Common myeloid progenitor, CD34-positive (primary cell): ENCODE measurements at regions not wholly inside any gene's neighbourhood (a gene's known extent, or its start where the extent isn't known, plus 50 kb on each side); places are given as distances from the start of the nearest gene placed in this dataset.

ENCODE experiments used
- CTCF ChIA-PET: fragments of 350-600 bp; sonication (Branson Sonifier 250); formaldehyde crosslinking; loops from one replicate; lab custom pipeline; 2021; ENCODE audit warnings: antibody characterized with exemption; lab: Charles Lee
- POLR2A ChIA-PET: fragments of 350-600 bp; sonication (Branson Sonifier 250); formaldehyde crosslinking; loops from one replicate; lab custom pipeline; 2021; ENCODE audit warnings: antibody characterized with exemption; lab: Charles Lee
- DNase-seq, 3 donors: peaks; one replicate each; pipeline versions ENCODE4 v3.0.0 to v3.0.0-alpha.2; 2013
- H3K27ac ChIP-seq, 2 experiments: 1 replicate in 1 of 2; 2 replicates in 1 of 2; pipeline ENCODE4 v1.7.0; 2013; ENCODE audit warnings: inconsistent platforms in 2 of 2, low read length in 2 of 2, mild to moderate bottlenecking in 2 of 2, low read depth in 1 of 2, moderate library complexity in 1 of 2; ENCODE audit not compliant: severe bottlenecking in 2 of 2, insufficient read depth in 1 of 2, poor library complexity in 1 of 2
- H3K27me3 ChIP-seq, 5 experiments: replicated peaks in 2 of 5; 1 replicate in 3 of 5; 2 replicates in 2 of 5; pipeline versions ENCODE4 v1.6.1 to v1.7.0; 2013; ENCODE audit warnings: low read length in 4 of 5, mild to moderate bottlenecking in 2 of 5, moderate library complexity in 2 of 5, inconsistent platforms in 1 of 5; ENCODE audit not compliant: insufficient read depth in 5 of 5, control insufficient read depth in 4 of 5
- H3K36me3 ChIP-seq, 4 experiments: 1 replicate in 2 of 4; 2 replicates in 2 of 4; pipeline versions ENCODE4 v1.6.1 to v1.7.0; 2013; ENCODE audit warnings: low read length in 3 of 4, control low read depth in 1 of 4, mild to moderate bottlenecking in 1 of 4; ENCODE audit not compliant: control insufficient read depth in 4 of 4, insufficient read depth in 4 of 4
- H3K4me1 ChIP-seq, 4 experiments: 1 replicate in 3 of 4; 2 replicates in 1 of 4; pipeline versions ENCODE4 v1.6.1 to v1.7.1; 2013; ENCODE audit warnings: low read length in 3 of 4, mild to moderate bottlenecking in 3 of 4, control low read depth in 1 of 4, inconsistent platforms in 1 of 4, moderate library complexity in 1 of 4; ENCODE audit not compliant: control insufficient read depth in 4 of 4, insufficient read depth in 4 of 4; ENCODE audit errors: control extremely low read depth in 1 of 4
- H3K4me3 ChIP-seq, 7 experiments: 1 replicate in 4 of 7; 2 replicates in 3 of 7; pipeline versions ENCODE4 v1.5.1 to v1.7.0; 2013; ENCODE audit warnings: mild to moderate bottlenecking in 7 of 7, low read length in 6 of 7, moderate library complexity in 6 of 7, inconsistent platforms in 2 of 7, low read depth in 2 of 7, control low read depth in 1 of 7; ENCODE audit not compliant: insufficient read depth in 4 of 7, control insufficient read depth in 1 of 7; ENCODE audit errors: extremely low read depth in 1 of 7
- H3K9me3 ChIP-seq, 5 experiments: 1 replicate in 4 of 5; 2 replicates in 1 of 5; pipeline versions ENCODE4 v1.6.1 to v1.7.1; 2013; ENCODE audit warnings: low read length in 4 of 5, mild to moderate bottlenecking in 2 of 5, inconsistent platforms in 1 of 5, low read depth in 1 of 5, moderate library complexity in 1 of 5; ENCODE audit not compliant: control insufficient read depth in 4 of 5, insufficient read depth in 2 of 5; ENCODE audit errors: control extremely low read depth in 1 of 5
- WGBS: methylation state at CpG from one replicate; pipeline ENCODE4 v1.1.5; 2013; ENCODE audit not compliant: insufficient coverage; 5-methylcytosine and 5-hydroxymethylcytosine counted together

GRCh38 chr3:144564011-144564410 lies 592.4 kb downstream of the DIPK2A start:
- ChIA-PET POLR2A (no interaction called here), CTCF (no interaction called here)
- no CpG with 5 or more reads among the region's 3 CpGs for WGBS
- no peak for DNase-seq
- Histone ChIP-seq H3K36me3 (no peaks in the 10 kb centered on the region), H3K4me1 (no peaks in the 10 kb centered on the region), H3K9me3 (no peaks in the 10 kb centered on the region), H3K27me3 (no peaks in the 10 kb centered on the region), H3K27ac (no peak overlapping the region), H3K4me3 (no peak overlapping the region)

- Histone ChIP-seq H3K4me3 (no peak overlapping the region), H3K27me3 (no peaks in the 10 kb centered on the region), H3K9me3 (no peaks in the 10 kb centered on the region), H3K36me3 (no peaks in the 10 kb centered on the region), H3K27ac (no peak overlapping the region), H3K4me1 (no peaks in the 10 kb centered on the region)
- DNase-seq: no peak
- no CpG with 5 or more reads among the region's 1 CpG for WGBS
- ChIA-PET CTCF (no interaction called here), POLR2A (no interaction called here)
Observed at GRCh38 chr3:144566320-144566719, 594.7 kb downstream of the DIPK2A start.

- CTCF ChIA-PET: no interaction called here
- Histone ChIP-seq H3K4me1 (no peaks in the 10 kb centered on the region), H3K27ac (no peak overlapping the region), H3K36me3 (no peaks in the 10 kb centered on the region), H3K9me3 (no peaks in the 10 kb centered on the region), H3K4me3 (no peak overlapping the region), H3K27me3 (no peaks in the 10 kb centered on the region)
- WGBS: no CpG with 5 or more reads among the region's 1 CpG
- no peak for DNase-seq
- POLR2A ChIA-PET: no interaction called here
Observed at GRCh38 chr3:144569651-144570050, 598.0 kb downstream of the DIPK2A start.

GRCh38 chr3:144583871-144584270 lies 612.2 kb downstream of the DIPK2A start:
- H3K27me3 ChIP-seq: no peaks in the 10 kb centered on the region
- DNase-seq: no peak
- WGBS: no CpG with 5 or more reads among the region's 1 CpG
- POLR2A ChIA-PET: no interaction called here
- CTCF ChIA-PET: no interaction called here
- H3K9me3 ChIP-seq: peaks cover 0 to 10% (median 3%) of the 10 kb centered on the region in 5 experiments
- no peak overlapping the region for H3K27ac ChIP-seq
- no peaks in the 10 kb centered on the region for H3K36me3 ChIP-seq
- H3K4me3 ChIP-seq: no peak overlapping the region
- peaks cover 0 to 6% (median 2%) of the 10 kb centered on the region in 4 experiments for H3K4me1 ChIP-seq

GRCh38 chr3:144585408-144585807 lies 613.8 kb downstream of the DIPK2A start:
- WGBS: 100% methylated on average over 1 of the region's 2 CpGs
- Histone ChIP-seq H3K27ac (no peak overlapping the region), H3K4me3 (peak overlapping the region in 1 of 7 experiments; percentile 9), H3K4me1 (peaks cover 0 to 6% (median 2%) of the 10 kb centered on the region in 4 experiments), H3K36me3 (no peaks in the 10 kb centered on the region), H3K9me3 (peaks cover 0 to 10% (median 3%) of the 10 kb centered on the region in 5 experiments), H3K27me3 (no peaks in the 10 kb centered on the region)
- DNase-seq: no peak
- POLR2A ChIA-PET: no interaction called here
- CTCF ChIA-PET: no interaction called here

- peak in 2 of 3 donors; percentile 25 to 28 for DNase-seq
- H3K27ac ChIP-seq: no peak overlapping the region
- ChIA-PET CTCF (no interaction called here), POLR2A (no interaction called here)
- H3K4me1 ChIP-seq: peaks cover 0 to 6% (median 2%) of the 10 kb centered on the region in 4 experiments
- H3K36me3 ChIP-seq: no peaks in the 10 kb centered on the region
- H3K27me3 ChIP-seq: no peaks in the 10 kb centered on the region
- peak overlapping the region in 1 of 7 experiments; percentile 11 for H3K4me3 ChIP-seq
- peaks cover 0 to 10% (median 3%) of the 10 kb centered on the region in 5 experiments for H3K9me3 ChIP-seq
- WGBS: 97% methylated on average over 4 of the region's 7 CpGs
Observed at GRCh38 chr3:144585953-144586352, 614.3 kb downstream of the DIPK2A start.

- POLR2A ChIA-PET: interaction anchor here (0.6 kb wide), 1 partner anchor 78 kb away, joined by 3 read pairs; no protein-coding TSS in a partner anchor
- peak; percentile 15 to 65 (median 54) for DNase-seq
- H3K9me3 ChIP-seq: peaks cover 0 to 10% (median 3%) of the 10 kb centered on the region in 5 experiments
- peak overlapping the region in 2 of 7 experiments; percentile 3 to 11 for H3K4me3 ChIP-seq
- WGBS: no CpG with 5 or more reads among the region's 3 CpGs
- H3K27me3 ChIP-seq: no peaks in the 10 kb centered on the region
- no peak overlapping the region for H3K27ac ChIP-seq
- CTCF ChIA-PET: no interaction called here
- H3K4me1 ChIP-seq: peaks cover 0 to 6% (median 2%) of the 10 kb centered on the region in 4 experiments
- H3K36me3 ChIP-seq: no peaks in the 10 kb centered on the region
Observed at GRCh38 chr3:144586382-144586781, 614.8 kb downstream of the DIPK2A start.
